Left ventricle myocardium inferior (tissue), 1 donor: ENCODE measurements at regions not wholly inside any gene's neighbourhood (a gene's known extent, or its start where the extent isn't known, plus 50 kb on each side); places are given as distances from the start of the nearest gene placed in this dataset.

Experiments used
- DNase-seq: peaks from one replicate; pipeline ENCODE4 v3.0.0-alpha.2; 2020
- H3K27ac ChIP-seq: fragments of 200-600 bp; replicated peaks from 2 replicates; pipeline ENCODE4 v1.8.0; 2021
- H3K27me3 ChIP-seq: fragments of 200-600 bp; 2 replicates; pipeline ENCODE4 v1.8.0; 2021; ENCODE audit warnings: low read depth
- H3K36me3 ChIP-seq: fragments of 200-600 bp; 2 replicates; pipeline ENCODE4 v1.8.0; 2021
- H3K4me1 ChIP-seq: fragments of 200-600 bp; 2 replicates; pipeline ENCODE4 v1.8.0; 2021
- H3K4me3 ChIP-seq: fragments of 200-600 bp; 2 replicates; pipeline ENCODE4 v1.8.0; 2021; ENCODE audit warnings: mild to moderate bottlenecking, moderate library complexity
- H3K9me3 ChIP-seq: fragments of 200-600 bp; replicated peaks from 2 replicates; pipeline ENCODE4 v1.8.0; 2021
- intact Hi-C: fragments of 100-400 bp; cut with micrococcal nuclease; formaldehyde crosslinking; loops from one replicate; pipeline ENCODE4 v1.11.0; 2022
- TF ChIP-seq, protein P1 (sequence below): fragments of 200-600 bp; IDR thresholded peaks from 2 replicates; pipeline ENCODE4 v1.8.0; 2021; ENCODE audit warnings: antibody characterized with exemption, mild to moderate bottlenecking, borderline replicate concordance
- donor health status: DM: no; HTN: yes; CAD: no; lungs with severe emphysema.

DNA sequence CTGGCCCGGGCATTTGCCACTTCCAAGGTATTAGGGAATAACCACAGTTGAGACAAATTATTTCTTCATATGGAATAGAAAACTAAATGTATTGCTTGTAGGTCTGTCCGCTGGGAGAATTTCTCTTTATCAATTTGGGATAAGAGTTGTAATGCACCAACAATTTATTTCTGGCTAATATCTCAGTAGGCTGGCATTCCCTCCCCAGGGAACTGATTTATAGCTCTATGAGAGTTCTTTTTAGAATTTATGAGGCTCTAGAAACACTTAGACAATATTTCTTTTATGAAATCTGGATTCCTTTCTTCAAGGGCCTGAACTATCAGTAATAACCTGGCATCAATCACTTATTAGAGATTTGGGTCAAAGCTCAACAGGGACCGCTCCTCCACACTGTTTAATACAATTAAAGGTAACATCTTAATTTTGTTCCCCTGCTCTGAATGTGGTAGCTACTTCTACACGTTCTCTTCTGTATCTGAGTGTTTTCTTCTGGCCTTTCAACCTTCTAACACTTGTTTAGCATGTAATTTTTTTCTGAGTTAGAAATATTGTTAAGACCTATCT lies 857.4 kb upstream of the PRR20A start:
- TF ChIP-seq, protein P1, sequence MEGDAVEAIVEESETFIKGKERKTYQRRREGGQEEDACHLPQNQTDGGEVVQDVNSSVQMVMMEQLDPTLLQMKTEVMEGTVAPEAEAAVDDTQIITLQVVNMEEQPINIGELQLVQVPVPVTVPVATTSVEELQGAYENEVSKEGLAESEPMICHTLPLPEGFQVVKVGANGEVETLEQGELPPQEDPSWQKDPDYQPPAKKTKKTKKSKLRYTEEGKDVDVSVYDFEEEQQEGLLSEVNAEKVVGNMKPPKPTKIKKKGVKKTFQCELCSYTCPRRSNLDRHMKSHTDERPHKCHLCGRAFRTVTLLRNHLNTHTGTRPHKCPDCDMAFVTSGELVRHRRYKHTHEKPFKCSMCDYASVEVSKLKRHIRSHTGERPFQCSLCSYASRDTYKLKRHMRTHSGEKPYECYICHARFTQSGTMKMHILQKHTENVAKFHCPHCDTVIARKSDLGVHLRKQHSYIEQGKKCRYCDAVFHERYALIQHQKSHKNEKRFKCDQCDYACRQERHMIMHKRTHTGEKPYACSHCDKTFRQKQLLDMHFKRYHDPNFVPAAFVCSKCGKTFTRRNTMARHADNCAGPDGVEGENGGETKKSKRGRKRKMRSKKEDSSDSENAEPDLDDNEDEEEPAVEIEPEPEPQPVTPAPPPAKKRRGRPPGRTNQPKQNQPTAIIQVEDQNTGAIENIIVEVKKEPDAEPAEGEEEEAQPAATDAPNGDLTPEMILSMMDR = no peak
- H3K27ac ChIP-seq = no peak overlapping the region
- H3K36me3 ChIP-seq = no peaks in the 10 kb centered on the region
- DNase-seq = no peak
- H3K4me3 ChIP-seq = no peak overlapping the region
- intact Hi-C loops = no loop called here
- no peaks in the 10 kb centered on the region for H3K27me3 ChIP-seq
- H3K9me3 ChIP-seq = peaks cover 19% of the 10 kb centered on the region
- H3K4me1 ChIP-seq = no peaks in the 10 kb centered on the region

DNA sequence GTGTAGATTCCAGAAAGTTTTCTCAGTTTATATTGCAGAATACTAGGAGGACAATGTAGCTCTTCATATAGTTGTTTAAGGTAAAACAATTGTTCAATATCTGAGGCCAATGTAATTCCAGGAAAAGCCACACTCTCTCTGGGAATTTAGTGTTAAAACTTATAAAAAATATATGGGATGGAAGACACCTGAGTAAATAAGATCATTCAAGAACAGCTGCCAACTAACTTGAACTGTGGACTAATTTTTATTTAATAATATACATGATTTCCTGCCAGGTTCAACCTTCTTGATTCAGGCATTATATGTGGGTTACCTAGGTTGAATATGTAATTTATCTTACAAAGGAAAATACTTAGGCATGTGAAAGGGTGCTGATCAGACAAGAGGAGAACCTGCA lies 841.1 kb upstream of the PRR20A start:
- TF ChIP-seq, protein P1 = no peak

DNA sequence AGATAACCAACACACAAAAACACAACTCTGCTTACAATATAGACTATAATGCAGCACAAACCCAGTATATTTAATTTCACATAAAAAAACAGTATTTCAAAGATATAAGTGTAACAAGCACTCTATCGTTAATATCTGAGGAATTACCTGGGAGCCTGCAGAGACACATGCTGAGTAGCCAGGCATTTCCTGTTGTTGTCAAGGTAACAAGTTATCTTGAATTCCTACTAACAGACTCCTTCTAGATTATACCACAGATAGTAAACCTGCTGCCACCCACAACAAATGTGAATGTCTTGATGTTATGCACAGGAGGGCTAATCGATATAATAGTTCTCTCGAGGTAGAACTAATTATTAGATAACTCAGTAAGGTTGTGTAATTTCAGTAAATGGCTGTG lies 826.0 kb upstream of the PRR20A start:
- TF ChIP-seq, protein P1 = no peak

More for the DNA sequence above, 841.1 kb upstream of the PRR20A start:
- intact Hi-C loops = no loop called here
- Histone ChIP-seq H3K9me3 (no peaks in the 10 kb centered on the region), H3K27ac (no peak overlapping the region), H3K36me3 (no peaks in the 10 kb centered on the region), H3K27me3 (no peaks in the 10 kb centered on the region), H3K4me1 (no peaks in the 10 kb centered on the region), H3K4me3 (no peak overlapping the region)
- DNase-seq = no peak

DNA sequence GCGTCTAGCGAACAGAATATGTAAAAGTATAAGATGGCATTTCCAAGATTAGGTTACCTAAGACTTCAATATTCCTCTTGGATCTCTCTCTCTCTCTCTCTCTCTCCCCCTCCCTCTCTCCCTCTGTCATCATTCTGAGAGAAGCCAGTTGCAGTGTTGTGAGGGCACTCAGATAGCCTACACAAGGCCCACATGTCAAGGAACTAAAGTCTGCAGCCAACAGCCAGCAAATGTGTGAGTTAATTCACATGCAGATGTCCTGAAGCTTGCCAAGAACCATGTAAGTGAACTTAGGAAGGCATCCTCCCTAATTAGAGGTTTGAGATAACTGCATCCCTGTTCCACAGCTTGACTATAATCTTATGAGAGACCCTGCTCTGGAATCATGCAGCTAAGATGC lies 822.9 kb upstream of the PRR20A start:
- intact Hi-C loops = no loop called here

More for the DNA sequence above, 826.0 kb upstream of the PRR20A start:
- Histone ChIP-seq H3K36me3 (no peaks in the 10 kb centered on the region), H3K9me3 (no peaks in the 10 kb centered on the region), H3K4me1 (no peaks in the 10 kb centered on the region), H3K4me3 (no peak overlapping the region), H3K27me3 (no peaks in the 10 kb centered on the region), H3K27ac (no peak overlapping the region)
- intact Hi-C loops = no loop called here
- no peak for DNase-seq

DNA sequence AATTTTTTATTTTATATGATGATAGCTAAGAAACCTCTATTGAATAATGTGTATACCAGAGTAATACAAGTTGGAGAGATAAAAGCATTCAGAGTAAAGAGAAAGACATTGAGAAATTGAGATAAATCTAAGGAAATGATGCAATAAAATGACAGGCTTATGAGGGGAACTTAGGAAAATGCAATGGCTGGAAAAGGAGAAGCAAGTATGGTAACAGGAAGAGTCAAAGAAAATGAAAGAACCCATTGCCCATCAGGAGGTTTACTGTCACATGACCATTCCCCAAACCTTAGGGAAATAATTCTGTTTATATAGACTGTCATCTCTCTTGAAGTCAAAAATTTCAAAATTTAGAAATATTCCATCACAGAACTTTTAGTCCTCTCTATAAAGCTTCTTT lies 808.0 kb upstream of the PRR20A start:
- H3K9me3 ChIP-seq = no peaks in the 10 kb centered on the region
- no peaks in the 10 kb centered on the region for H3K27me3 ChIP-seq
- H3K27ac ChIP-seq = no peak overlapping the region
- no peaks in the 10 kb centered on the region for H3K36me3 ChIP-seq
- TF ChIP-seq, protein P1 = no peak
- intact Hi-C loops = no loop called here
- no peaks in the 10 kb centered on the region for H3K4me1 ChIP-seq
- H3K4me3 ChIP-seq = no peak overlapping the region
- no peak for DNase-seq

More for the DNA sequence above, 822.9 kb upstream of the PRR20A start:
- DNase-seq = no peak
- Histone ChIP-seq H3K9me3 (no peaks in the 10 kb centered on the region), H3K4me1 (no peaks in the 10 kb centered on the region), H3K27ac (no peak overlapping the region), H3K36me3 (no peaks in the 10 kb centered on the region), H3K4me3 (no peak overlapping the region), H3K27me3 (no peaks in the 10 kb centered on the region)
- TF ChIP-seq, protein P1 = no peak
